HCT116 (cell line): ENCODE measurements at regions not wholly inside any gene's neighbourhood (a gene's known extent, or its start where the extent isn't known, plus 50 kb on each side); places are given as distances from the start of the nearest gene placed in this dataset.

Source experiments
- ATAC-seq: fragments of 200-7000 bp; cut with Tn5 transposase; 2 replicates; pipeline ENCODE4 v1.9.1; 2020; ENCODE audit warnings: mild to moderate bottlenecking, moderate library complexity
- BruUV-seq: library from RNA; stranded (reverse); fragments of 400-500 nt; replicated peaks from 2 replicates; lab custom pipeline; 2021; lab: Mats Ljungman, UMichigan
- CTCF ChIA-PET: fragments of 300-600 bp; sonication (Branson Sonifier 250); formaldehyde crosslinking; loops from one replicate; lab custom pipeline; 2021; ENCODE audit warnings: antibody characterized with exemption; lab: Charles Lee
- POLR2A ChIA-PET: fragments of 300-600, 350-600 bp; sonication (Branson Sonifier 250); formaldehyde crosslinking; loops from one replicate; lab custom pipeline; 2021; ENCODE audit warnings: antibody characterized with exemption; lab: Charles Lee
- RAD21 ChIA-PET, 2 experiments: fragments of 300-600 bp; sonication (Branson Sonifier 250); formaldehyde crosslinking; loops; one replicate each; lab custom pipeline; 2023; ENCODE audit warnings: low total read pairs in 2 of 2; ENCODE audit not compliant: uncharacterized antibody in 2 of 2, unreplicated experiment in 2 of 2, low non-redundant PET in 1 of 2; lab: Charles Lee
- DNase-seq: peaks from one replicate; pipeline ENCODE4 v3.0.0-alpha.2; 2010; ENCODE audit warnings: low read depth, low spot score
- H2AFZ ChIP-seq: fragments of 200-600 bp; shearing (Covaris generic), sonication (generic); 2 replicates; pipeline ENCODE4 v1.6.1; 2017; ENCODE audit warnings: low read depth, mixed run types, mixed read lengths, antibody characterized with exemption, low read length; ENCODE audit not compliant: poor library complexity, severe bottlenecking
- H3K27ac ChIP-seq: 2 replicates; pipeline ENCODE4 v1.5.1; 2012; ENCODE audit warnings: low read depth, low read length
- H3K27me3 ChIP-seq: fragments of 200-600 bp; sonication (generic); 2 replicates; pipeline ENCODE4 v1.6.1; 2016; ENCODE audit warnings: mixed run types, low read length, mixed read lengths; ENCODE audit not compliant: insufficient read depth
- H3K36me3 ChIP-seq, 2 experiments: fragments of 200-500 bp in 1 of 2; fragments of 200-600 bp in 1 of 2; sonication (Bioruptor generic) in 1 of 2; sonication (generic) in 1 of 2; 2 replicates each; pipeline versions ENCODE4 v1.5.1 to v1.6.1; 2014 to 2016; ENCODE audit warnings: low read length in 2 of 2, inconsistent platforms in 1 of 2, mixed read lengths in 1 of 2, mixed run types in 1 of 2; ENCODE audit not compliant: insufficient read depth in 2 of 2, control insufficient read depth in 1 of 2
- H3K4me1 ChIP-seq, 2 experiments: fragments of 200-600 bp in 1 of 2; sonication (generic) in 1 of 2; 2 replicates each; pipeline versions ENCODE4 v1.5.1 to v1.6.1; 2012 to 2017; ENCODE audit warnings: low read length in 2 of 2, inconsistent platforms in 1 of 2, mild to moderate bottlenecking in 1 of 2, mixed read lengths in 1 of 2, mixed run types in 1 of 2, moderate library complexity in 1 of 2; ENCODE audit not compliant: insufficient read depth in 2 of 2, control insufficient read depth in 1 of 2
- H3K4me2 ChIP-seq: fragments of 200-600 bp; sonication (generic); 2 replicates; pipeline ENCODE4 v1.6.1; 2017; ENCODE audit warnings: mixed run types, low read length, mixed read lengths
- H3K4me3 ChIP-seq, 2 experiments: fragments of 200-600 bp in 1 of 2; sonication (generic) in 1 of 2; replicated peaks in 1 of 2; 2 replicates each; pipeline ENCODE4 v1.5.1; 2011 to 2016; ENCODE audit warnings: low read length in 2 of 2, control low read depth in 1 of 2, low read depth in 1 of 2, mild to moderate bottlenecking in 1 of 2, mixed read lengths in 1 of 2, mixed run types in 1 of 2
- H3K79me2 ChIP-seq: fragments of 200-600 bp; sonication (generic); 2 replicates; pipeline ENCODE4 v1.6.1; 2017; ENCODE audit warnings: mild to moderate bottlenecking, mixed run types, low read length, moderate library complexity, mixed read lengths; ENCODE audit not compliant: insufficient read depth
- H3K9ac ChIP-seq: fragments of 200-600 bp; sonication (generic); 2 replicates; pipeline ENCODE4 v1.6.1; 2016; ENCODE audit warnings: low read length, mixed read lengths
- H3K9me2 ChIP-seq: fragments of 200-600 bp; sonication (generic), shearing (Covaris generic); 2 replicates; pipeline ENCODE4 v1.6.1; 2017; ENCODE audit warnings: mixed run types, mild to moderate bottlenecking, moderate library complexity; ENCODE audit not compliant: insufficient read depth
- H3K9me3 ChIP-seq, 2 experiments: fragments of 200-500 bp in 1 of 2; fragments of 200-600 bp in 1 of 2; sonication (Bioruptor generic) in 1 of 2; sonication (generic) in 1 of 2; 2 replicates each; pipeline ENCODE4 v1.6.1; 2014 to 2017; ENCODE audit warnings: low read length in 2 of 2, mixed read lengths in 2 of 2, inconsistent platforms in 1 of 2, low read depth in 1 of 2, mild to moderate bottlenecking in 1 of 2, mixed run types in 1 of 2, moderate library complexity in 1 of 2; ENCODE audit not compliant: control insufficient read depth in 1 of 2, insufficient read depth in 1 of 2
- H4K20me1 ChIP-seq: fragments of 200-600 bp; sonication (generic), shearing (Covaris generic); 2 replicates; pipeline ENCODE4 v1.6.1; 2017; ENCODE audit warnings: mixed run types, mild to moderate bottlenecking, moderate library complexity; ENCODE audit not compliant: insufficient read depth
- ATF3 ChIP-seq: IDR thresholded peaks from 2 replicates; pipeline ENCODE4 v1.6.1; 2012
- CBX3 ChIP-seq: IDR thresholded peaks from 2 replicates; pipeline ENCODE4 v1.6.1; 2012; ENCODE audit warnings: low read depth
- EGR1 ChIP-seq: IDR thresholded peaks from 2 replicates; pipeline ENCODE4 v1.6.1; 2012; ENCODE audit warnings: low read depth
- ELF1 ChIP-seq: IDR thresholded peaks from 2 replicates; pipeline ENCODE4 v1.6.1; 2012; ENCODE audit warnings: low read depth, borderline replicate concordance
- EZH2phosphoT487 ChIP-seq: fragments of 200-600 bp; IDR thresholded peaks from 2 replicates; pipeline ENCODE4 v1.6.1; 2018; ENCODE audit warnings: antibody characterized with exemption, borderline replicate concordance
- FOSL1 ChIP-seq: IDR thresholded peaks from 2 replicates; pipeline ENCODE4 v1.6.1; 2012; ENCODE audit warnings: low read depth
- JUND ChIP-seq: IDR thresholded peaks from 2 replicates; pipeline ENCODE4 v1.6.1; 2012
- MAX ChIP-seq: IDR thresholded peaks from 2 replicates; pipeline ENCODE4 v1.6.1; 2012
- POLR2AphosphoS5 ChIP-seq: IDR thresholded peaks from 2 replicates; pipeline ENCODE4 v1.6.1; 2011; ENCODE audit warnings: mild to moderate bottlenecking, low read depth, low read length, moderate library complexity
- SP1 ChIP-seq: IDR thresholded peaks from 2 replicates; pipeline ENCODE4 v1.6.1; 2012; ENCODE audit warnings: low read depth
- SRF ChIP-seq: IDR thresholded peaks from 2 replicates; pipeline ENCODE4 v1.6.1; 2012; ENCODE audit warnings: low read depth
- TCF7L2 ChIP-seq: IDR thresholded peaks from 2 replicates; pipeline ENCODE4 v1.7.0; 2011; ENCODE audit warnings: borderline replicate concordance, inconsistent platforms; ENCODE audit not compliant: insufficient read depth, insufficient read length; ENCODE audit errors: extremely low read depth
- YY1 ChIP-seq: IDR thresholded peaks from 2 replicates; pipeline ENCODE4 v1.6.1; 2011; ENCODE audit warnings: low read length, low read depth, moderate library complexity, mild to moderate bottlenecking; ENCODE audit not compliant: insufficient replicate concordance; ENCODE audit errors: extremely low read depth
- ZBTB33 ChIP-seq: IDR thresholded peaks from 2 replicates; pipeline ENCODE4 v1.6.1; 2011; ENCODE audit warnings: mild to moderate bottlenecking, low read length, moderate library complexity; ENCODE audit not compliant: insufficient replicate concordance; ENCODE audit errors: extremely low read depth
- ZFX ChIP-seq: fragments of 450-650 bp; IDR thresholded peaks from 2 replicates; pipeline ENCODE4 v1.6.1; 2017
- ZNF274 ChIP-seq: fragments of 200-500 bp; sonication (Bioruptor generic); IDR thresholded peaks from 2 replicates; pipeline ENCODE4 v1.6.1; 2014; ENCODE audit warnings: mild to moderate bottlenecking, low read depth, low read length, inconsistent platforms
- intact Hi-C: fragments of 100-400 bp; cut with micrococcal nuclease; formaldehyde crosslinking; loops from 2 replicates; pipeline ENCODE4 v1.10.0; 2022

GRCh38 chr4:74656596-74656995, 137.7 kb downstream of the BTC start:
- intact Hi-C loops: no loop called here
- Histone ChIP-seq H4K20me1 (no peaks in the 10 kb centered on the region), H3K27ac (peak overlapping the region; percentile 93), H3K9me3 (no peaks in the 10 kb centered on the region), H3K36me3 (no peaks in the 10 kb centered on the region), H3K9ac (peak overlapping the region; percentile 68; the same call in 1 of the 2 replicates), H3K9me2 (no peaks in the 10 kb centered on the region), H3K4me2 (no peak overlapping the region), H3K27me3 (no peaks in the 10 kb centered on the region), H3K79me2 (peaks cover 30% of the 10 kb centered on the region), H3K4me3 (no peak overlapping the region), H3K4me1 (peaks cover 59 to 94% of the 10 kb centered on the region in 2 experiments), H2AFZ (no peak overlapping the region)
- ChIA-PET POLR2A (interaction anchor here (1.0 to 5.4 kb wide), 3 partner anchors 9 to 113 kb away, joined by 4 to 65 read pairs (median 47); no protein-coding TSS in a partner anchor), RAD21 (no interaction called here), CTCF (no interaction called here)
- DNase-seq (no peak), ATAC-seq (no peak)
- BruUV-seq: no TSS peak
- TF ChIP-seq ZNF274: no peak
- TF ChIP-seq EZH2phosphoT487: no peak
- no peak for TF ChIP-seq POLR2AphosphoS5
- TF ChIP-seq MAX: no peak
- TF ChIP-seq SRF: no peak
- TF ChIP-seq ZFX: no peak
- TF ChIP-seq YY1: no peak
- TF ChIP-seq CBX3: no peak
- no peak for TF ChIP-seq TCF7L2
- TF ChIP-seq ATF3: no peak
- TF ChIP-seq ELF1: no peak
- no peak for TF ChIP-seq FOSL1
- no peak for TF ChIP-seq EGR1
- TF ChIP-seq SP1: no peak
- TF ChIP-seq ZBTB33: no peak
- TF ChIP-seq JUND: no peak
